HepG2 (cell line): ENCODE measurements at regions not wholly inside any gene's neighbourhood (a gene's known extent, or its start where the extent isn't known, plus 50 kb on each side); places are given as distances from the start of the nearest gene placed in this dataset.

Source experiments
- ATAC-seq: fragments of 200-7000 bp; cut with Tn5 transposase; 3 replicates; pipeline ENCODE4 v1.9.1; 2020; ENCODE audit warnings: mild to moderate bottlenecking, moderate library complexity
- BruUV-seq: library from RNA; stranded (reverse); fragments of 400-500 nt; replicated peaks from 2 replicates; lab custom pipeline; 2021; lab: Mats Ljungman, UMichigan
- CTCF ChIA-PET: fragments of 300-600 bp; formaldehyde crosslinking; extraction: SDS; loops from one replicate; lab custom pipeline; 2021; ENCODE audit warnings: low total read pairs, inconsistent platforms, low intra/inter-chr PET ratio; lab: Yijun Ruan, JAX
- POLR2A ChIA-PET: fragments of 350-600 bp; sonication (Branson Sonifier 250); formaldehyde crosslinking; loops from one replicate; lab custom pipeline; 2020; ENCODE audit warnings: antibody characterized with exemption, inconsistent platforms; lab: Yijun Ruan, JAX
- DNase-seq: peaks from one replicate; pipeline ENCODE4 v3.0.0-alpha.2; 2015; ENCODE audit warnings: low spot score
- FAIRE-seq: peaks from 3 replicates; lab custom pipeline; 2011; peaks lifted over from hg19 to GRCh38; lab: Jason Lieb, UNC
- H2AFZ ChIP-seq: one replicate; pipeline ENCODE4 v1.6.1; 2011; ENCODE audit warnings: low read length, inconsistent platforms
- H3K27ac ChIP-seq: fragments of 300-600 bp; 3 replicates; pipeline ENCODE4 v1.8.0; 2011; ENCODE audit warnings: mixed run types, mild to moderate bottlenecking, mixed read lengths, low read length, inconsistent platforms; ENCODE audit not compliant: insufficient read depth; ENCODE audit errors: extremely low read length
- H3K27me3 ChIP-seq, 2 experiments: fragments of 200-600 bp in 1 of 2; 2 replicates in 1 of 2; 3 replicates in 1 of 2; pipeline versions ENCODE4 v1.6.0 to v1.8.0; 2011; ENCODE audit warnings: low read length in 2 of 2, mild to moderate bottlenecking in 2 of 2, moderate library complexity in 2 of 2, inconsistent platforms in 1 of 2; ENCODE audit not compliant: insufficient read depth in 2 of 2, control insufficient read depth in 1 of 2
- H3K36me3 ChIP-seq, 2 experiments: fragments of 200-600 bp in 1 of 2; replicated peaks in 1 of 2; 2 replicates in 1 of 2; 3 replicates in 1 of 2; pipeline versions ENCODE4 v1.5.1 to v1.8.0; 2011; ENCODE audit warnings: low read length in 2 of 2, inconsistent platforms in 1 of 2; ENCODE audit not compliant: insufficient read depth in 2 of 2, control insufficient read depth in 1 of 2
- H3K4me1 ChIP-seq: 2 replicates; pipeline ENCODE4 v1.5.1; 2012; ENCODE audit warnings: low read length, inconsistent platforms; ENCODE audit not compliant: insufficient read depth
- H3K4me2 ChIP-seq: 2 replicates; pipeline ENCODE4 v1.6.0; 2011; ENCODE audit warnings: low read depth, low read length, inconsistent platforms
- H3K4me3 ChIP-seq, 3 experiments: fragments of 200-600 bp in 1 of 3; sonication (generic), shearing (Covaris generic) in 1 of 3; replicated peaks in 1 of 3; 2 replicates each; pipeline ENCODE4 v1.5.1; 2011 to 2016; ENCODE audit warnings: low read length in 3 of 3, inconsistent platforms in 2 of 3, low read depth in 2 of 3, mild to moderate bottlenecking in 2 of 3, control low read depth in 1 of 3, mixed read lengths in 1 of 3; ENCODE audit not compliant: insufficient read depth in 1 of 3
- H3K79me2 ChIP-seq: one replicate; pipeline ENCODE4 v1.6.1; 2011; ENCODE audit warnings: low read length, inconsistent platforms; ENCODE audit not compliant: insufficient read depth
- H3K9ac ChIP-seq: 2 replicates; pipeline ENCODE4 v1.6.0; 2011; ENCODE audit warnings: mild to moderate bottlenecking, low read depth, low read length, inconsistent platforms; ENCODE audit not compliant: insufficient read depth
- H3K9me3 ChIP-seq: 2 replicates; pipeline ENCODE4 v1.5.1; 2012; ENCODE audit warnings: mild to moderate bottlenecking, low read length
- H4K20me1 ChIP-seq: 2 replicates; pipeline ENCODE4 v1.6.0; 2011; ENCODE audit warnings: inconsistent platforms, mild to moderate bottlenecking, low read length, moderate library complexity; ENCODE audit not compliant: insufficient read depth
- ATM ChIP-seq: fragments of 450-650 bp; IDR thresholded peaks from 2 replicates; pipeline ENCODE4 v1.7.1; 2017; ENCODE audit warnings: mild to moderate bottlenecking, borderline replicate concordance
- BRF2 ChIP-seq: sonication (generic); formaldehyde crosslinking; IDR thresholded peaks from 2 replicates; pipeline ENCODE4 v1.8.1; 2022; ENCODE audit warnings: mild to moderate bottlenecking, missing genetic modification reagents
- CHCHD3 ChIP-seq: sonication (generic); formaldehyde crosslinking; IDR thresholded peaks from 2 replicates; pipeline ENCODE4 v1.8.0; 2022; ENCODE audit warnings: mild to moderate bottlenecking, missing genetic modification reagents, moderate library complexity
- DMTF1 ChIP-seq: sonication (generic); formaldehyde crosslinking; IDR thresholded peaks from 2 replicates; pipeline ENCODE4 v1.4.0; 2020; ENCODE audit warnings: mild to moderate bottlenecking, missing genetic modification reagents
- GTF2F1 ChIP-seq: fragments of 150-350 bp; IDR thresholded peaks from 2 replicates; pipeline ENCODE4 v1.6.1; 2014; ENCODE audit warnings: low read length
- IKZF4 ChIP-seq: sonication (generic); formaldehyde crosslinking; IDR thresholded peaks from 2 replicates; pipeline ENCODE4 v1.5.1; 2020; ENCODE audit warnings: borderline replicate concordance, mild to moderate bottlenecking, low read depth, missing genetic modification reagents; ENCODE audit errors: not compliant biosample characterization
- MAFG ChIP-seq: sonication (generic); formaldehyde crosslinking; IDR thresholded peaks from 2 replicates; pipeline ENCODE4 v1.5.1; 2020; ENCODE audit warnings: mild to moderate bottlenecking, missing genetic modification reagents
- MEF2D ChIP-seq: sonication (generic); formaldehyde crosslinking; IDR thresholded peaks from 2 replicates; pipeline ENCODE4 v1.5.1; 2020; ENCODE audit warnings: mild to moderate bottlenecking, missing genetic modification reagents
- NRL ChIP-seq: sonication (generic); formaldehyde crosslinking; IDR thresholded peaks from 2 replicates; pipeline ENCODE4 v1.5.0; 2020; ENCODE audit warnings: missing genetic modification reagents, mild to moderate bottlenecking, moderate library complexity, borderline replicate concordance
- PAWR ChIP-seq: sonication (generic); formaldehyde crosslinking; IDR thresholded peaks from 2 replicates; pipeline ENCODE4 v1.4.0; 2020; ENCODE audit warnings: missing genetic modification reagents, mild to moderate bottlenecking, borderline replicate concordance
- ZNF326 ChIP-seq: sonication (generic); formaldehyde crosslinking; IDR thresholded peaks from 2 replicates; pipeline ENCODE4 v1.4.0; 2020; ENCODE audit warnings: missing genetic modification reagents, borderline replicate concordance
- ZNF367 ChIP-seq: sonication (generic); formaldehyde crosslinking; IDR thresholded peaks from 2 replicates; pipeline ENCODE4 v1.4.0; 2020; ENCODE audit warnings: missing genetic modification reagents, borderline replicate concordance
- ZNF691 ChIP-seq: sonication (generic); formaldehyde crosslinking; IDR thresholded peaks from 2 replicates; pipeline ENCODE4 v1.4.0; 2020; ENCODE audit warnings: missing genetic modification reagents, low read depth, mild to moderate bottlenecking, borderline replicate concordance
- WGBS: methylation state at CpG from one replicate; pipeline ENCODE4 v1.1.6; 2017; ENCODE audit warnings: low lambda C conversion rate; 5-methylcytosine and 5-hydroxymethylcytosine counted together
- in situ Hi-C: cut with HindIII; loops from 2 replicates; pipeline ENCODE4 v1.10.0; 2017; ENCODE audit warnings: low pct_unique_long_range_greater_than_20kb; ENCODE audit not compliant: extremely low pct_ligation_motif_present
- intact Hi-C: fragments of 100-400 bp; cut with micrococcal nuclease; formaldehyde crosslinking; loops from one replicate; pipeline ENCODE4 v1.10.0; 2022; ENCODE audit not compliant: unreplicated experiment
- TF ChIP-seq, protein P1 (sequence below): sonication (generic); formaldehyde crosslinking; IDR thresholded peaks from 2 replicates; pipeline ENCODE4 v1.4.0; 2020; ENCODE audit warnings: missing genetic modification reagents, borderline replicate concordance
- TF ChIP-seq, protein P2 (sequence below): sonication (generic); formaldehyde crosslinking; conservative IDR thresholded peaks from 2 replicates; pipeline ENCODE4 v1.4.0; 2020; ENCODE audit warnings: missing genetic modification reagents

DNA sequence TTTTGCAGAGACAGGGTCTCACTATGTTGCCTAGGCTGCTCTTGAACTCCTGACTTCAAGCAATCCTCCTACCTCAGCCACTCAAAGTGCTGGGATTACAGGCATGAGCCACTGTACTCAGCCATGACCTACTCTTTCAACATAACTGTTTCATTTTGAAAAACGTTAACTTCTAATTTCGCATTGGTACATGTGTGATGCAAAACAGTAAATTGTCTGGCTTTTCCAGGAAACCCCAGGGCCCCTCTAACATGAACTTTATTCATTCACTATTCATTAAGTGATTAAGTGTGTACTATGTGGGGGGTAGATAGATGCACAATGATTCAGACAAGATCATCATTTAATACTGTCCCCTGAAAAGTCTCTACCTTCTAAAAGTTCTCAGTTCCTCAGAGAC lies 364.9 kb downstream of the SS18 start (continued):
- TF ChIP-seq NRL (no peak), MEF2D (CRISPR knock-in tag) (no peak), ZNF326 (CRISPR knock-in tag) (no peak), IKZF4 (CRISPR knock-in tag) (no peak)
- TF ChIP-seq, protein P1, sequence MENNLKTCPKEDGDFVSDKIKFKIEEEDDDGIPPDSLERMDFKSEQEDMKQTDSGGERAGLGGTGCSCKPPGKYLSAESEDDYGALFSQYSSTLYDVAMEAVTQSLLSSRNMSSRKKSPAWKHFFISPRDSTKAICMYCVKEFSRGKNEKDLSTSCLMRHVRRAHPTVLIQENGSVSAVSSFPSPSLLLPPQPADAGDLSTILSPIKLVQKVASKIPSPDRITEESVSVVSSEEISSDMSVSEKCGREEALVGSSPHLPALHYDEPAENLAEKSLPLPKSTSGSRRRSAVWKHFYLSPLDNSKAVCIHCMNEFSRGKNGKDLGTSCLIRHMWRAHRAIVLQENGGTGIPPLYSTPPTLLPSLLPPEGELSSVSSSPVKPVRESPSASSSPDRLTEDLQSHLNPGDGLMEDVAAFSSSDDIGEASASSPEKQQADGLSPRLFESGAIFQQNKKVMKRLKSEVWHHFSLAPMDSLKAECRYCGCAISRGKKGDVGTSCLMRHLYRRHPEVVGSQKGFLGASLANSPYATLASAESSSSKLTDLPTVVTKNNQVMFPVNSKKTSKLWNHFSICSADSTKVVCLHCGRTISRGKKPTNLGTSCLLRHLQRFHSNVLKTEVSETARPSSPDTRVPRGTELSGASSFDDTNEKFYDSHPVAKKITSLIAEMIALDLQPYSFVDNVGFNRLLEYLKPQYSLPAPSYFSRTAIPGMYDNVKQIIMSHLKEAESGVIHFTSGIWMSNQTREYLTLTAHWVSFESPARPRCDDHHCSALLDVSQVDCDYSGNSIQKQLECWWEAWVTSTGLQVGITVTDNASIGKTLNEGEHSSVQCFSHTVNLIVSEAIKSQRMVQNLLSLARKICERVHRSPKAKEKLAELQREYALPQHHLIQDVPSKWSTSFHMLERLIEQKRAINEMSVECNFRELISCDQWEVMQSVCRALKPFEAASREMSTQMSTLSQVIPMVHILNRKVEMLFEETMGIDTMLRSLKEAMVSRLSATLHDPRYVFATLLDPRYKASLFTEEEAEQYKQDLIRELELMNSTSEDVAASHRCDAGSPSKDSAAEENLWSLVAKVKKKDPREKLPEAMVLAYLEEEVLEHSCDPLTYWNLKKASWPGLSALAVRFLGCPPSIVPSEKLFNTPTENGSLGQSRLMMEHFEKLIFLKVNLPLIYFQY (CRISPR knock-in tag), result no peak

GRCh38 chr18:25724997-25725396 lies 365.4 kb downstream of the SS18 start:
- Histone ChIP-seq H3K9ac (no peak overlapping the region), H3K27ac (no peak overlapping the region), H3K4me2 (no peak overlapping the region), H3K79me2 (no peaks in the 10 kb centered on the region), H3K9me3 (no peaks in the 10 kb centered on the region), H3K27me3 (no peaks in the 10 kb centered on the region; a peak in 1 of 5 replicates), H4K20me1 (no peaks in the 10 kb centered on the region), H3K36me3 (no peaks in the 10 kb centered on the region), H2AFZ (no peak overlapping the region), H3K4me1 (no peaks in the 10 kb centered on the region), H3K4me3 (no peak overlapping the region)
- FAIRE-seq, result no peak
- CTCF ChIA-PET, result no interaction called here
- in situ Hi-C loops (no loop called here), intact Hi-C loops (no loop called here)
- no TSS peak for BruUV-seq
- POLR2A ChIA-PET, result no interaction called here
- WGBS, result 11% methylated on average over 4 of the region's 4 CpGs
- no peak for ATAC-seq
- no peak for DNase-seq
- TF ChIP-seq ATM (no peak), PAWR (no peak), DMTF1 (CRISPR knock-in tag) (no peak), BRF2 (CRISPR knock-in tag) (no peak), ZNF691 (CRISPR knock-in tag) (no peak), ZNF367 (CRISPR knock-in tag) (no peak), CHCHD3 (CRISPR knock-in tag) (no peak), MAFG (no peak), GTF2F1 (no peak)
- TF ChIP-seq, protein P2, sequence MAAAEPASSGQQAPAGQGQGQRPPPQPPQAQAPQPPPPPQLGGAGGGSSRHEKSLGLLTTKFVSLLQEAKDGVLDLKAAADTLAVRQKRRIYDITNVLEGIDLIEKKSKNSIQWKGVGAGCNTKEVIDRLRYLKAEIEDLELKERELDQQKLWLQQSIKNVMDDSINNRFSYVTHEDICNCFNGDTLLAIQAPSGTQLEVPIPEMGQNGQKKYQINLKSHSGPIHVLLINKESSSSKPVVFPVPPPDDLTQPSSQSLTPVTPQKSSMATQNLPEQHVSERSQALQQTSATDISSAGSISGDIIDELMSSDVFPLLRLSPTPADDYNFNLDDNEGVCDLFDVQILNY (CRISPR knock-in tag), result no peak
